CD4-positive, alpha-beta T cell treated with Interleukin-17A for 4 hours (primary cell): ENCODE measurements at regions not wholly inside any gene's neighbourhood (a gene's known extent, or its start where the extent isn't known, plus 50 kb on each side); places are given as distances from the start of the nearest gene placed in this dataset.

ENCODE experiments used
- DNase-seq: peaks from one replicate; pipeline ENCODE4 v3.0.0-alpha.2; 2020; ENCODE audit warnings: mixed read lengths

DNA sequence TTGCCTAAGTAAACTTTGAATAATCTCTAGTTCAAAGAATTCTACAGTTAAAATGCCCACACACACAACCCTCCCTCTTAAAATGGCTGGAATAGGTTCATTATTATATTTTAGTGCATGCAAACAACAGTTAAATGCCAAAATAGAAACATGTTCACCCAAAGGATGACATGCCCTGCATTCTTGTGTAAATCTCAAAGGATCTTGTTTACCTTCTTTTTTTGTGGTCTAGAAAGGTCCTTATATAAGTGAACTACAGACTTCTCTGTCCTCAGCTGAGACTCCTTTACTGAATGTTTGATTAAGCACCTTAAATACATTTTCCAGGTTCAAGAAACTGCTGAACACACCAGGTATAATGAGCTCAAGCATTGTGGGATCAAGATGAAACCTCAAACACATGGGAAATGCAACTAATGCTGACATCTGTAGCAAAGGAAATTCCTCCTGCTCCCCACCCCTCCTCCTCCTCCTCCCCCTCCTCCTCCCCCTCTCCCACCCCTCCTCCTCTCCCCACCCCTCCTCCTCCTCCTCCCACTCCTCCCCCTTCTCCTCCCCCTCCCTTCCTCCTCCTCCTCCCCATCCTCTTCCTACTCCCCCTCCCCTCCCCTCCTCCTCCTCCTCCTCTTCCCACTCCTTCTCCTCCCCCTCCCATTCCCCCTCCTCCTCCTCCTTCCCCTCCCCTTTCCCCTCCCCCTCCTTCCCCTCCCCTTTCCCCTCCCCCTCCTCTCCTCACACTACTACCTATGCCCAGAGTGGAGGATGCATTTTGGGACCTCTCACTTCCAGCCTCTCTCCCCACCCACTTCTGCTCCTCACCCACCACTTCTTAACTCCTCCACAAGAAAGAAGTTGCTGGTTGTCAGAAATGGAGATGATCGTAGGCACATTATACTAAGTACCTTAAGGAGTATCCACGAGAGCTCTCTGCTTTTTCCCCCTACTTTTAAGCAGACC lies 233.9 kb downstream of the MRPL39 start:
- no peak for DNase-seq

DNA sequence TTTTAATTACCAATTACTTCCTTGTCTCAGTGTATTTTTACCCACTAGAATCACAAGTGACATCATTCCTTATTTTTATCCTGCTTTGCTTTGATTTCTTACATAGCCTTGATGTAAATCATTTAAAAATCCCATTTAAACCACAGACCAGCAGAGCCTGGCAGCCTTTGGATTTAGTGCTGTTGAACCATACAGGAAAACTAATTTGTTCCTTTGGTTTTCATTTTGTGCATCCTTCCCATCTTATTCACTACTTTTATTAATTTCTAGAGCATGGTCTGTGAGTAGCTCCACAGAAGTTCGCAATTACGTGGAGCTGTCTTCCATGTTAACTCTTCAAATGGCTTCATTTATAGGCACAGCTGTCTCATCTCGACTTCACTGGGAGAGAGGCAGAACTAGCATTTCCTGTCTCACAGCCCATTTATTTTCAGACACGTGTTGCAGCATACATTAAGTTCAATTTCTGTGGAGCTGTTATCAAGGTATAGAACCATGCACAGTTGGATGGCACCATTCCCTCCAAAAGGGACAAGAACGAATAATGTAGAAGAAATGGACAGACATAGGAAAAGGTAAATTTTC lies 235.3 kb downstream of the MRPL39 start:
- DNase-seq, result no peak

DNA sequence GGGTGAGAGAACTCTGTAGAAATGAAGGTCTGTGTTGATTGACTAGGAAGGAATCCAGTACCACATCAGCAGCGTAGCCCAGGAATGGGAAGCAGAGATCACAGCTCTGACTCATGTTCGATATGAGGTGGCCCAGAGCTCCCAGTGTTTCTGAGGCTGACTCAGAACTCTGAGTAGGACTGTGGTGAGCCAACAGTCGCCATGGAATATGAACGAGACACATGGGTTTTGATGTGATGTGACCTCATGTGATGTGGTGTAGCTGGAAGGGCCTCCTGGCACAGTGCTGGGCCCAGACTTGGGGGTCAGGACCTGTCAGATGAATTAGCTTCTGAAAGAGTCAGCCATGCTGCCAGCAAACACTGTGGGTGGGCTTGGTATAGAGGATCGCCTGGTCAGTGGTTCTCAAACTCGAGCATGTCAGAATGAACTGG lies 237.0 kb downstream of the MRPL39 start:
- DNase-seq, result no peak

DNA sequence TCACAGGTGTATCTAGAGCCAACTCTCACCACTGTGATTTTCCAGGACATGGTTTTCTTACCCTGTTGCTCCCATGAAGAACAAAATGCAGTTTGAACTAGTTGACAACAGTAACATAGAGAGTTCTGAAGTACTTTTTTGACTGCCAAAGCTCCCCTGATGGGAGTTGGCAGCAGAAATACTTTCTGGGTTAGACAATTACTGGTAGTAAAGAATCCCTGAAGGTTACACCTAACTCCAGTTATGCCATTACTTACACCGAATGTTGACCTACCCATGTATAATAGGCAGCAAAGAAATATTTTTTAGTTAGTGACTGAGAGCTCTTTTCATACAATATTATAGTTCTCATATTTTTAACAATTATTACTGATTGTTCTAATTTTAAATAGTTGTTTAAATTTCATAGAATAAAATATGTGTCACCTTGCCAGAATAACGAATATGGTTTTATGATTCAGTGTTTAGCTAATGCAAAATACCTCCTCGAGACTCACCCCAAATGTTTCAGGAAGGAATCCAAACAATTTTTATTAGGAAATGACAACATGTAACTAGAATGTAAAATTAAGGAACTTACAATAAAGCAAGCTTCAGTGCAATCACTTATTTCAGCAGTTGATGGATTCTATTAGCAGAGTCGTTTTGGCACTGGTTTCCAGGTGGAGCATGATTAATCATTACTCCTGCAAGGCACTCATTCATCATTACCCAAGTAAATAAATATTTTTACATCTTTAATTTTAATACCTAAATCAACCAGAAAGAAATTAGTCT lies 237.6 kb downstream of the MRPL39 start:
- DNase-seq, result no peak

DNA sequence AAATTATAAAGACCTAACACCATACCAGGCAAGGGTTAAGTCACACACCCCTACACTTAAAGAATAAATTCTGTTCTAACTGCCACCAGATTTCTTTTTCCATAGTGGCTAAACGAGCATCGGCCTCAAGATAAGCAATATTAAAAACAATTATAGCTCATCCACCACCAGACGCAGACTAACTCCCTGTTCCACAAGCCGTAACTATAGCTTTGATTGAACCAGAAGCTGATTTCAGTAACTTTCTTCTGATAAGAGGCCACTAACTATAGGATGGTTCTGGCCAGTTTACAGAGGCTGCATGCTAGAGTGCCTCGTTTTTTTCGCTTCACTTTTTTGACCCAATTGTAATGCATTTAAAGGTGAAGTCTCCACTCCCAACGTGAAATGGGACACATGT lies 238.8 kb downstream of the MRPL39 start:
- DNase-seq, result no peak

DNA sequence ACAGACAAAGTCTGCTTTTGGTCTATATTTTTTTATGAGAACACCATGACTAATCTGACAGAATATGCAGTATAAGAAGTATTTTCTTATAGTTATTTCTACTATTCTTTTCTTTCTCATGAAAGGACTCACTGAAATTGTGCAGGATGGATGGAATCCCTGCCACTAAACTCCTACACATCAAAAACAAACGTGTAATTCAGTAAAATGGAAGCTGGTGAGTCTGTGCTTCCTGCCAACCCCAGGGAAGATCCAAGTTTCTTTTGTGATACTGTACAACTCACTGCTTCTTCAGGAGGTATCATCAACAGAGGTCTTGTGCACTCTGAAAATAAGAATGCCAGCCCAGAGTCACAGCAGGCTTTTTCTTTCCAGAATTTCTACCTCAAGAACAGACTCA lies 241.2 kb downstream of the MRPL39 start:
- no peak for DNase-seq

DNA sequence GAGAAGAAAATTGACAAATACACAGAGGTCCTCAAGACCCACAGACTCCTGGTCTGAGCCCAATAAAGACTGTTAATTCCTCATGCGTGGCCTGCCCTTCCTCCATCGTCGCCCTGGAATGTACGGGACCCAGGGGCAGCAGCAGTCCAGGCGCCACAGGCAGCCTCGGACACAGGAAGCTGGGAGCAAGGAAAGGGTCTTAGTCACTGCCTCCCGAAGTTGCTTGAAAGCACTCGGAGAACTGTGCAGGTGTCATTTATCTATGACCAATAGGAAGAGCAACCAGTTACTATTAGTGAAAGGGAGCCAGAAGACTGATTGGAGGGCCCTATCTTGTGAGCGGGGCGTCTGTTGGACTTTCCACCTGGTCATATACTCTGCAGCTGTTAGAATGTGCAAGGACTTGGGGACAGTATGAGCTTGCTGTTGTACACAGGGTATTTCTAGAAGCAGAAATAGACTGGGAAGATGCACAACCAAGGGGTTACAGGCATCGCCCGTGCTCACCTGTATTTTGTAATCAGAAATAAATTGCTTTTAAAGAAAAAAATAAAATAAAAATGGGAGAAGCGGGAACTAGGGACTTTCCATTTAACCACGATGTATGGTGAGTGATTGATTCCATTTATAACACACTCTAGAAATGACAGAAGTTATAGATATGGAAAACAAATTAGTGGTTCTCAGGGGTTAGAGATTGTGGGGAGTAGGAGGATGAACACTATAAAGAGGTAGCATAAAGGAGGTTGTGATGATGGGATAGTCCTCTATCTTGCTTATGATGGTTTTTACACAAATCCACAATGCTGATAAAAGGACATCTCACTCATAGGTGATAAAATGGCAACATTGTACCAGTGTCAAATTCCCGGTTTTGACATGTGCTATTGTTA lies 244.7 kb downstream of the MRPL39 start:
- DNase-seq, result no peak

DNA sequence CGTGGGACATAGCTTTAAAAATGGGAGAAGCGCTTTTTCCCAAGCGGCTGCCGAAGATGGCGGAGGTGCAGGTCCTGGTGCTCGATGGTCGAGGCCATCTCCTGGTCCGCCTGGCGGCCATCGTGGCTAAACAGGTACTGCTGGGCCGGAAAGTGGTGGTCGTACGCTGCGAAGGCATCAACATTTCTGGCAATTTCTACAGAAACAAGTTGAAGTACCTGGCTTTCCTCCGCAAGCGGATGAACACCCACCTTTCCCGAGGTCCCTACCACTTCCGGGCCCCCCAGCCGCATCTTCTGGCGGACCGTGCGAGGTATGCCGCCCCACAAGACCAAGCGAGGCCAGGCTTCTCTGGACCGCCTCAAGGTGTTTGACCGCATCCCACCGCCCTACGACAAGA lies 245.5 kb downstream of the MRPL39 start:
- no peak for DNase-seq

DNA sequence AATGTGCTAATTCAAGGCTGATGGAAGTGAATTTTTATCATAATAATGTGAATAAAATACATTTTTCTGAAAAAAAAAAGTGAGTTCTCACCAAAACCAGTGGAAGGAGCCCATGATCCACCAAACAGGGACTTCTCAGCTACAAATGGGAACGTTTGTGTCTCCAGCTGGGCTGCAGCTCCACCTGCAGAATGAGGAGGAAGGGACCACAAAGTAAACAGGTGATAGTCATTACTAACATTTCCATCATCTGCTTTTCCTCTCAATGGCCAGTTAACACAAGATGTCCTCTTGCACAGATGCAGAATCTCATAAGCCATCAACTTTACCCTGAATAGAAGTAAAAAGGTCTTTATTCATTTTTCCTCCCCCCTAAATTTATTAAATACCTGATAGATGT lies 246.2 kb downstream of the MRPL39 start:
- no peak for DNase-seq

DNA sequence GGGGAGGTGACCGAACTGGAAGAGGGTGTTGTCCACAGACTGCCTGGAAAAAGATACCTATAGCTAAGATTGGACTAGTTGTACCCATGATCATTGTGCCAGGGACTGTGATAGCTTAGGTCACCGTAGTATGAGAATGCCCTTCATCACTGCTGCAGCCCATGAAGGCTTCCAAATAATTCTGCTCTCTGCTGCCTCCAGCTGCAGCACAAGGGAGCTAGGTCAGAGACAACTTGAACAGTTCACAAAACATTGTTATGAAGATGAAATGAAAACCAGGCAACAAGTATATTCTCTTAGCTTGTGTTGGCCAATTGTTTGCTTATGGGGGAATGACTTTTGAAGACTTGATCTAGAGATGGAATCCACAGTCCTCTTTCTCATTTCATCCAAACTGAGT lies 246.7 kb downstream of the MRPL39 start:
- DNase-seq, result no peak

DNA sequence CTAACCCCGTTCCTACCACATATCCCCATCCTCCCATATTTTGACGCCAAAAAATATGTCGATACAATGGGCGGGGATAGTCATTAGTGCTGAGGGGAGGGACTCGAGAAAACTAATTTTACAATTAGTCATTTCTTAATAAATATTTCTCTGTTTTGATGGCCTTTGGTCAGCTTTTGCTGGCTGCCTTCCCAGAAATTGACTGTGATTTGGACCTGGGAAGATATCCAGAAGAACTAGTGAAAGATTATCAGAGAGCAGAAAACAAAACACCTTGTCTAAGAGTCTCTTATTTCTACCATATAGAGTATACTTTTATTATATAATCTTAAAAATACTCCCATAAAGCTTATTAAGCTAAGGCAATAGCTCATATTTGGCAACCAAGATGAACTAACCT lies 247.6 kb downstream of the MRPL39 start:
- DNase-seq, result no peak

DNA sequence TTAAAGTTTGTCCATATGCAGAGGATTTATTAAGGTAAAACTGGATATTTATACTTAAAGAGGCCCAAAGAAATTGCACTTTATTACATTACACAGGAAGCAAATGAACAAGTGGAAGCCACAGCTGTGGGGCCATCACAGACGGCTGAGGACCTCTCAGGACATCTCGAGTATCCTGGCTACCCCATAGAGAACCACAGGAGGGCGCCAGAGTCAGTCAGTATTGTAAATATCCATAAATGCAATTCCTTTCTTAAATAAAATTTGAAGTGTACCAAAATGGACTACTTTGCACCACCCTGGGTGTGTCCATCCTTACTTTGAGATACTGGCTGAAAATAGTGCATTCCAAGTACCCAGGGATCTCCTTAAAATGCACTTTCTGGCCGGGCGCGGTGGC lies 257.2 kb downstream of the MRPL39 start:
- no peak for DNase-seq

DNA sequence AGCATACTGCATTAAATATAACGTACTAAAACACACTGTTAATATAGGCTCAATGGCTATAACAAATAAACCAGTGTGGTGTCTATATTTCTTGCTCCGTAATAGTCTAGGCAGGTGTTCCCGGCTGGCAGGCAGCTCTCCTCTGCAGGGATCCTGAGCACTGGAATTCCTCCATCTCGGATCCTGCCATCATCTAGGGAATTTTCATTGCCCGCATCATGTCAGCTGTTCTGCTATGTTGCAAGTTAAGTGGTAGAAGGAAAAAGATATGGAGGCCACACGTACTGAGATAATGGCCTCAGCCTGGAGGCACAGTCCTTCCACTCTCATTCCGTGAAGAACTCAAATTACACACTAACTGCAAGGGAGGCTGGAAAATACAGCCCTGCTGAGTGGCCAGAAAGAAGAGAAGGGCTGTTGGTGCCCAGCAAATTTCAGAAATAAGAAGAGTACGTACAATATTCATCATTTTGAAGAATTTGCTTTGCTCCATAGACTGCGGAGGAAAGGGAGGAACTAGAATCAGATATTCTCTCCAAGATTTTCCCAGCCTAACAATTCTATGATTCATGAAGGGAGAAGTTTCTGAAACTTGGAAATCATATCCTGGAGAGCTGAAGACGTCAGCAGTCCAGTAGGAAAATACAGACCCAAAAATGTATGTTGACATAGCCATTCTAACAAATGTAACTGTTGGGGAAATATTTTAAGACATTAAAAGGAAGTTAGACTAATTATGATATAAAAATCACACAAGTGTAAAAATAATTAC lies 263.3 kb downstream of the MRPL39 start:
- DNase-seq, result no peak

DNA sequence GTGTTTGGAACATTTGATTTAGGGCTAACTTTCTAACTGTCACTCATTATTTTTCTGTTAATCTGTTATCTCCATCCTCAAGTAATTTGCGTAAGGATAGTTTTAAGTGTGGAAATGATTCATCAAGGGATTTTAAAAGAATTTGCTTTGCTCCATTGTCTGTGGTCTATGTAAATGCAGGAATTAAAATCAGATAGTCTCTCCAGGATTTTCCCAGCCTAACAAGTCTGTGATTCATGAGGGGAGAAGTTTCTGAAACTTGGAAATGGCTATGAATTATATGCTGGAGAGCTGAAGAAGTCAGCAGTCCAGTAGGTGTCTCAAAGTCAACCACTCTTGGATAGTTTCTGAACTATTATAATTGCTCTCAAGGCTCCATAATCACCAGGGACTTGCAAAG lies 264.5 kb downstream of the MRPL39 start:
- DNase-seq, result no peak

DNA sequence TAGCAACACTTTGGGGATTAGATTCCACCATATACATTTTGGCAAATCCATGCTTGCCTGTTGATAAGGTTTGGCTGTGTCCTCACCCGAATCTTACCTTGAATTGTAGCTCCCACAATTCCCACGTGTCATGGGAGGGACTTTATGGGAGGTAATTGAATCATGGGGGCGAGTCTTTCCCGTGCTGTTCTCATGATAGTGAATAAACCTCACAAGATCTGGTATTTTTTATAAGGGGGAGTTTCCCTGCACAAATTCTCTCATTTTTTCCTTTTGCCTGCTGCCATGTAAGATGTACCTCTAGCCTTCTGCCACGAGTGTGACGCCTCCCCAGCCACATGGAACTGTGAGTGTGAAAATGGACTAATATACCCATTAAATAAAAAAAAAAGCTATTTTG lies 265.3 kb downstream of the MRPL39 start:
- DNase-seq, result no peak

DNA sequence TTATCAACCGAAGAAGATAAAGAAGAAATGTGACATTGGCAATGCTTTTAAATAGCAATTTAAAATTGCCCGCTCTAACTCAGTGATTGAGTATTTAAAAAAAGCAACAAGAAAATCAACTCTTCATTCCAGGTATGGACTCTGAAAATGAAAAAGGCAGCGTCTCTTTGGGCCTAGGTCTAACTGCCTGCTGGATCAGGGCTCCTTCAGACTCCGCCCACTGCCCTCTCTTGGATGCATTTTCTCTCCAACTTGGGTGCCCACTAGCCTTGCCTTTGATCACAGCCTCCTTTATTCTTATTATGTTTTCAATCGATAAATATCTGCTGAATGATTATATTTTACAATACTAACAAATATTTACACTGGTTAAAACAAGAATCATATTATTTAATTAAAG lies 268.9 kb downstream of the MRPL39 start:
- DNase-seq, result no peak

DNA sequence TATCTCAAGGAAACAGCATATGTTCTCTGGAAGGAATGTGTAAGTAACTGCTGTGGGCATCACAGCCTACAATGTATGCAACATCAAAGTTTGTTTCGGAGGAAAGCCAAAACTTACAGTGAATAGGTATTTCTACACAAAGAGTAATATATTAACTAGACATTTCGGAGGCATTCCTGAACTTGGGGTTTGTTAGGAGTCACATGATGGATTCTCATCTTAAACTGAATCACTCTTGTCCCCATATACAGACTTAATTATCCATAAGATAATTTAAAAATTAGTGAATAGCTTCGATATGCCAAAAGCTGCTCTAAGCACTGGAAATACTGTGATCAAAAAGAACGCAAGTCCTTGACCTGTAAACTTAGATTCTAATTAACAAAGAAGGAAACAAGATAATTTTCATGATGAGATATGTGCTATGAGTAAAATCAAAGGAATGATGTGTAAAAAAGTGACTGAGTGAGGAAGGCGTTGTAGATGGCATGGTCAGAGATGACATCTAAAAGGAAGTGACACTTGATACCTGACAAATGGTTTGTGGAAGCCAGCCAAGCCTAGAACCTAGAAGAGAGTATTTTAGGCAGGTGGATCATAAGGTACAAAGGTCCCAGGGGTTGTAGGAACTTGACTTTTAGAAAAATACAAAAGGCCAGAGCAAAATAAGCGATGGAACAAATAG lies 273.1 kb downstream of the MRPL39 start:
- DNase-seq, result no peak

DNA sequence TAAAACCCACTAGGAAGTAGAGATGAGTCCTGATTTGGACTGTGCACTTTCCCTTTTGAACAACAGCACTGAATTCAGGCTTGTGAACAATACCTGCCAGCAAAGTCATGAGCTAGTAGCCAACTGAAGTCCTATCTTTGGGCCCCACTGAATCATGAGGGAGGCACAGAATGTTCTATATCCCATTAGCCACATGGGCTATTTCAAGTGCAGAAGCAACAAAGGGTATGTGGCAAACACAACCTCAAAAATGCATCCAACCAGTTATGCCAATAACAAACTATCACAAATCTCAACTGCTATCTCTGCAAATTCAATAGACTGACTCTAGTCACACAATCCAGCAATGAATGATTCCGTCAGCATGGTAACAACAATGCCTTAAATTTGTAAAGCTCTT lies 276.0 kb downstream of the MRPL39 start:
- no peak for DNase-seq

DNA sequence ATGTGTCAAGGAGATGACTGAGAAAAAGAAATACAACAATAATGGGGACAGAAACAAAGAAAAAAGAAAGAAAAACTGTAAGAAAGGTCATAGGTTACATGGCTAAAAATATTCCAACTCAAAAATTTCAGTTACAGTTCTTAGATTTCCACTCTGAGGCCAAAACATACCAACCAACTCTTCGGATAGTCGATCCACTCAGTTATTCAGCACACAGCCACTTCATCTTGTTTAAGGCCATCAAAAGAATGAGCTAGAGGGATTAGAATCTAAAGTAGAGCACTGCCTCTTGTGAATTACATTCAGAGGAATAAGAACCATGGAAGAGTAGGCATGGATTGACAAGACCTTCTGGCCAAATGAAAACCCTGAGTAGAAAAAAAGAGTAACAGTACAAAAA lies 277.0 kb downstream of the MRPL39 start:
- no peak for DNase-seq

DNA sequence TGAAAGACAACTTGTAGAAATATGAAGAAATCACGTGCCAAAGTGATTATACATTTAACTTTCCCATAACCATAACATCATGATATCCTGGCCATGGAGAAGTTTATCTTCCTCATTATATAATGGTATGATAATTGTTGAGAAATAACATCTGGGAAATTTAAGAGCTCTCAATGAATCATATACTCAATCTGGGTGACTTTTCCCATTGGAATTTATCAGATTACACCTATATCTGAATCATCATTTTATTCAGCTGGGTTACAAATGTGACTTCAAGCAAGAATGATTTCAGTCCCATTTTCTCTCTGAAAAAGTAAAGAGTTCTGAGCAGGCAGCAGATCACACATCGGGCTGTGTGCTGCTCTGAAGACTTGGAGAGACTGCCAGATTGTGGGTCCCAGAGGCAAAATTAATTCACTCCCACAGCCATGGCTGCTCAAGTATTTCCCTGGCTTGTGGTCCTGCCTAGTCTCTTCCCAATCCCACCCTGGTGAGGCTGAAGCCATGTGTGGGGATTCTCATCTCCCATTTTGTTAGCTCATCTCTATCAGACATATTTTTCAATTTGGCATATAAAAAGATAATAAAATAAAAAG lies 278.0 kb downstream of the MRPL39 start:
- DNase-seq, result no peak

DNA sequence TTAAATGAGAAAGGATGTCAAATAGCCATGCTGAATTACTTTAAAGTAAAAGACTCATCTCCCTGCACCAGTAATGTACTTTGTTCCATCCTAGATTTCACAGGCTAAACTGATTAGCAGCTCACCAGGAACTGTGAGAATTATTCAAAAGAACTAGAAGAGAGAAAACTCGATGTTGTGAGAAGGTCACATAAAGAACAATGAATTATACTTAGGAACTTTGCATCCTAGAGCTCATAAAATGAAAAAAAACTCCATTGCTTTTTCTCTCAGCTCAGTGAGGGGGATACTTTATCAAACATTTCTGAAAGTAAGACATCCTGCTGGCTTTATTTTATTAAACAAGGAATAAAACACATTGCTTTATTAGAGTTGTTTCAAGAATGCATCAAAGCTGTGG lies 278.5 kb downstream of the MRPL39 start:
- DNase-seq, result no peak
